Loucy (cell line): ENCODE measurements at regions not wholly inside any gene's neighbourhood (a gene's known extent, or its start where the extent isn't known, plus 50 kb on each side); places are given as distances from the start of the nearest gene placed in this dataset.

Source experiments
- H2AFZ ChIP-seq: fragments of 200-600 bp; sonication (generic); 2 replicates; pipeline ENCODE4 v1.6.0; 2016; ENCODE audit warnings: antibody characterized with exemption, mild to moderate bottlenecking, low read length, moderate library complexity
- H3F3A ChIP-seq: fragments of 200-600 bp; 2 replicates; pipeline ENCODE4 v1.6.0; 2016; ENCODE audit warnings: antibody characterized with exemption, low read depth, mild to moderate bottlenecking
- H3K27me3 ChIP-seq: fragments of 200-600 bp; sonication (generic); 2 replicates; pipeline ENCODE4 v1.6.1; 2014; ENCODE audit warnings: low read length, mild to moderate bottlenecking; ENCODE audit not compliant: insufficient read depth, poor library complexity, severe bottlenecking
- H3K36me3 ChIP-seq: fragments of 200-600 bp; sonication (generic); 2 replicates; pipeline ENCODE4 v1.6.1; 2016; ENCODE audit warnings: low read length; ENCODE audit not compliant: insufficient read depth
- H3K4me1 ChIP-seq: fragments of 200-600 bp; sonication (generic); 2 replicates; pipeline ENCODE4 v1.5.1; 2014; ENCODE audit warnings: low read length, mild to moderate bottlenecking; ENCODE audit not compliant: insufficient read depth, poor library complexity, severe bottlenecking
- H3K4me2 ChIP-seq: fragments of 200-600 bp; sonication (generic); 2 replicates; pipeline ENCODE4 v1.6.0; 2014; ENCODE audit warnings: antibody characterized with exemption, low read length, low read depth, mild to moderate bottlenecking; ENCODE audit not compliant: poor library complexity, severe bottlenecking
- H3K4me3 ChIP-seq: fragments of 200-600 bp; sonication (generic); 2 replicates; pipeline ENCODE4 v1.5.1; 2014; ENCODE audit warnings: low read length, mild to moderate bottlenecking, mixed read lengths; ENCODE audit not compliant: poor library complexity, severe bottlenecking
- H3K79me2 ChIP-seq: fragments of 200-600 bp; sonication (generic); 2 replicates; pipeline ENCODE4 v1.6.1; 2014; ENCODE audit warnings: low read length; ENCODE audit not compliant: insufficient read depth
- H3K9ac ChIP-seq: fragments of 200-600 bp; sonication (generic); 2 replicates; pipeline ENCODE4 v1.6.0; 2014; ENCODE audit warnings: mild to moderate bottlenecking, low read depth, low read length, moderate library complexity; ENCODE audit not compliant: poor library complexity, severe bottlenecking
- H3K9me2 ChIP-seq: fragments of 200-600 bp; sonication (generic); replicated peaks from 2 replicates; pipeline ENCODE4 v1.6.1; 2016; ENCODE audit warnings: low read depth, low read length, mixed read lengths
- H3K9me3 ChIP-seq: fragments of 200-600 bp; sonication (generic); 2 replicates; pipeline ENCODE4 v1.6.1; 2014; ENCODE audit warnings: mild to moderate bottlenecking, antibody characterized with exemption, low read length, low read depth; ENCODE audit not compliant: insufficient read depth
- H4K20me1 ChIP-seq: fragments of 200-600 bp; sonication (generic); 2 replicates; pipeline ENCODE4 v1.6.0; 2014; ENCODE audit warnings: antibody characterized with exemption, low read length, mild to moderate bottlenecking; ENCODE audit not compliant: insufficient read depth, poor library complexity, severe bottlenecking
- CTCF ChIP-seq: fragments of 200-600 bp; sonication (generic); conservative IDR thresholded peaks from 2 replicates; pipeline ENCODE4 v1.5.1; 2014; ENCODE audit warnings: mild to moderate bottlenecking, antibody characterized with exemption, low read length
- EZH2phosphoT487 ChIP-seq: fragments of 200-600 bp; IDR thresholded peaks from 2 replicates; pipeline ENCODE4 v1.6.1; 2018; ENCODE audit warnings: antibody characterized with exemption, mild to moderate bottlenecking, moderate library complexity, borderline replicate concordance

- no peak overlapping the region for H3K4me2 ChIP-seq
- H3K4me1 ChIP-seq: no peaks in the 10 kb centered on the region
- no peak overlapping the region for H2AFZ ChIP-seq
- H4K20me1 ChIP-seq: no peaks in the 10 kb centered on the region
- no peak overlapping the region for H3K4me3 ChIP-seq
- TF ChIP-seq EZH2phosphoT487 (no peak), CTCF (no peak)
- no peaks in the 10 kb centered on the region for H3K36me3 ChIP-seq
- no peaks in the 10 kb centered on the region for H3K27me3 ChIP-seq
- no peaks in the 10 kb centered on the region for H3F3A ChIP-seq
- H3K9me3 ChIP-seq: no peaks in the 10 kb centered on the region
- H3K9ac ChIP-seq: no peak overlapping the region
- no peaks in the 10 kb centered on the region for H3K9me2 ChIP-seq
- H3K79me2 ChIP-seq: no peaks in the 10 kb centered on the region
Observed at GRCh38 chr6:153778216-153778615, 260.8 kb upstream of the OPRM1 start.

DNA sequence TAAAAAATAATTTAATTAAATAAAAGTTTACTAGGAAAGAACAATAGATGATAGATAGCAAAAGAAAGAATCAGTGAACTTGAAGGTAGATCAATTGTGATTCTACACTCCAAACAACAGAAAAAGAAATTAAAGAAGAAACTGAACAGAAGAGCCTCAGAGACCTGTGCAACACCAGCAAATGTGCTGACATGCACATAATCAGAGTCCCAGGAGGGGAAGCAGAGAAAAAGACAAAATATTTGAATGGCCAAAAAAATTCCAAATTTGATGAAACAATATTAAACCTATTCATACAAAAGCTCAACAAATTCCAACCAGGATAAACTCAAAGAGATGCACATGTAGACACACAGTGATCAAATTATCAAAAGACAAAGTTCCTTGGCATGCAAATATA is 267.5 kb upstream of the OPRM1 start:
- no peaks in the 10 kb centered on the region for H3K79me2 ChIP-seq
- H3K9ac ChIP-seq: no peak overlapping the region
- H2AFZ ChIP-seq: no peak overlapping the region
- no peaks in the 10 kb centered on the region for H4K20me1 ChIP-seq
- H3F3A ChIP-seq: no peaks in the 10 kb centered on the region
- H3K27me3 ChIP-seq: no peaks in the 10 kb centered on the region
- TF ChIP-seq EZH2phosphoT487: no peak
- TF ChIP-seq CTCF: no peak
- no peaks in the 10 kb centered on the region for H3K9me3 ChIP-seq
- H3K36me3 ChIP-seq: no peaks in the 10 kb centered on the region
- H3K4me2 ChIP-seq: no peak overlapping the region
- no peak overlapping the region for H3K4me3 ChIP-seq
- no peaks in the 10 kb centered on the region for H3K4me1 ChIP-seq
- H3K9me2 ChIP-seq: no peaks in the 10 kb centered on the region

DNA sequence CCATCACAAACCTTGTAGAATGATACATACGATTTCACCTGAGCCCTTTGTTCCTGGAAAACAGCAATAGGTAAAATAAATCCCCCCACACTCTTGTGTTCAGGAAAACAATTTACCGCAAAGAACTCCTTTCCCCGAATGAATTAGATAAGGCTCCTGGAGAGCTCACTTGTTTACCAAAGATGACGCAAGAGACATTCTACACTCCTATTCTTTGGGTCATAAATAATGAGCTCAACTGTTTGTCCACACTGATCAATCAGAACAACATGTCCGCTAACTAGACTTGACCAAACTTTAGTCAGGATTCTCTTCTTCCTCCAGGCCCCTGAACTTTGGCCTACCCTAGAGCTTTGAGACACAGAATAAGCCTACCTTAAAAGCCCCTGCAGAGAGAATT is 271.9 kb upstream of the OPRM1 start:
- TF ChIP-seq EZH2phosphoT487: no peak
- no peak for TF ChIP-seq CTCF
- Histone ChIP-seq H3K9me2 (no peaks in the 10 kb centered on the region), H2AFZ (no peak overlapping the region), H3K9me3 (no peaks in the 10 kb centered on the region), H3K4me2 (no peak overlapping the region), H3K27me3 (no peaks in the 10 kb centered on the region), H3K9ac (no peak overlapping the region), H3K36me3 (no peaks in the 10 kb centered on the region), H3K4me1 (no peaks in the 10 kb centered on the region), H4K20me1 (no peaks in the 10 kb centered on the region), H3K4me3 (no peak overlapping the region), H3K79me2 (no peaks in the 10 kb centered on the region), H3F3A (no peaks in the 10 kb centered on the region)
